Lung (tissue), 11 donors: ENCODE measurements at regions not wholly inside any gene's neighbourhood (a gene's known extent, or its start where the extent isn't known, plus 50 kb on each side); places are given as distances from the start of the nearest gene placed in this dataset.

Source experiments
- ATAC-seq: fragments of 200-7000 bp; cut with Tn5 transposase; one replicate; pipeline ENCODE4 v1.9.1; 2020; ENCODE audit warnings: moderate number of reproducible peaks; ENCODE audit not compliant: insufficient read depth, low FRiP score
- DNase-seq, 3 donors: peaks; one replicate each; pipeline ENCODE4 v3.0.0-alpha.2; 2013 to 2017
- H3K27ac ChIP-seq, 2 donors: one replicate each; pipeline ENCODE4 v1.5.1; 2013; ENCODE audit warnings: mild to moderate bottlenecking in 2 of 2, moderate library complexity in 2 of 2, control low read depth in 1 of 2, inconsistent platforms in 1 of 2, low read depth in 1 of 2, low read length in 1 of 2
- H3K27me3 ChIP-seq, 3 donors: one replicate each; pipeline ENCODE4 v1.5.1; 2013; ENCODE audit warnings: low read length in 2 of 3; ENCODE audit not compliant: control insufficient read depth in 3 of 3, insufficient read depth in 3 of 3
- H3K36me3 ChIP-seq, 4 donors: one replicate each; pipeline ENCODE4 v1.5.1; 2013; ENCODE audit warnings: low read length in 4 of 4, mild to moderate bottlenecking in 1 of 4, moderate library complexity in 1 of 4; ENCODE audit not compliant: control insufficient read depth in 4 of 4, insufficient read depth in 4 of 4
- H3K4me1 ChIP-seq, 5 donors: one replicate each; pipeline ENCODE4 v1.5.1; 2013; ENCODE audit warnings: low read length in 5 of 5, mild to moderate bottlenecking in 2 of 5, moderate library complexity in 1 of 5; ENCODE audit not compliant: control insufficient read depth in 5 of 5, insufficient read depth in 5 of 5
- H3K4me3 ChIP-seq: one replicate; pipeline ENCODE4 v1.5.1; 2013; ENCODE audit warnings: mild to moderate bottlenecking, control low read depth, moderate library complexity
- H3K9ac ChIP-seq, 2 donors: one replicate each; pipeline ENCODE4 v1.5.1; 2013; ENCODE audit warnings: low read length in 2 of 2, control low read depth in 1 of 2; ENCODE audit not compliant: insufficient read depth in 1 of 2
- H3K9me3 ChIP-seq, 4 donors: one replicate each; pipeline ENCODE4 v1.5.1; 2013; ENCODE audit warnings: low read length in 3 of 4, mild to moderate bottlenecking in 1 of 4, moderate library complexity in 1 of 4; ENCODE audit not compliant: control insufficient read depth in 4 of 4, insufficient read depth in 3 of 4
- CTCF ChIP-seq: IDR thresholded peaks from 2 replicates; pipeline ENCODE4 v1.5.1; 2012; ENCODE audit warnings: mild to moderate bottlenecking; ENCODE audit errors: control extremely low read depth, extremely low read depth
- WGBS, 2 donors: extraction: QIAGEN DNeasy Blood & Tissue Kit; methylation state at CpG; one replicate each; pipeline ENCODE4 v1.1.7; 2013; 5-methylcytosine and 5-hydroxymethylcytosine counted together
- donor health status: control.
- donor health status: control.
- donor health status: Bipolar disorder and iron deficiency.
- donor health status: healthy.
- donor health status: DM: yes; HTN: yes; CAD: no.

GRCh38 chr7:133185512-133185911 lies 67.4 kb upstream of the EXOC4 start:
- no peaks in the 10 kb centered on the region for H3K36me3 ChIP-seq
- H3K27me3 ChIP-seq, result no peaks in the 10 kb centered on the region
- H3K4me3 ChIP-seq, result no peak overlapping the region
- no peak for TF ChIP-seq CTCF
- H3K4me1 ChIP-seq, result peaks cover 0 to 2% (median 0%) of the 10 kb centered on the region in 5 donors
- H3K27ac ChIP-seq, result no peak overlapping the region
- ATAC-seq (no peak), DNase-seq (no peak)
- H3K9ac ChIP-seq, result no peak overlapping the region
- whole genome bisulfite sequencing, 2 donors, result 36 to 46% methylated on average over 1 of the region's 1 CpG
- peaks cover 0 to 2% (median 0%) of the 10 kb centered on the region in 4 donors for H3K9me3 ChIP-seq

- 77 to 78% methylated on average over 1 of the region's 1 CpG for WGBS, 2 donors
- Histone ChIP-seq H3K4me3 (no peak overlapping the region), H3K36me3 (no peaks in the 10 kb centered on the region), H3K27ac (no peak overlapping the region), H3K27me3 (no peaks in the 10 kb centered on the region), H3K9me3 (peaks cover 0 to 2% (median 0%) of the 10 kb centered on the region in 4 donors), H3K9ac (no peak overlapping the region), H3K4me1 (peaks cover 0 to 2% (median 0%) of the 10 kb centered on the region in 5 donors)
- ATAC-seq (no peak), DNase-seq (no peak)
- no peak for TF ChIP-seq CTCF
Observed at GRCh38 chr7:133186060-133186459, 66.8 kb upstream of the EXOC4 start.

- H3K36me3 ChIP-seq, result no peaks in the 10 kb centered on the region
- no peak for ATAC-seq
- H3K4me3 ChIP-seq, result no peak overlapping the region
Observed at GRCh38 chr7:133190172-133190528, 62.7 kb upstream of the EXOC4 start.

More at GRCh38 chr7:133190172-133190528, 62.7 kb upstream of the EXOC4 start:
- no peak for TF ChIP-seq CTCF
- H3K9me3 ChIP-seq, result peaks cover 0 to 7% (median under 1%) of the 10 kb centered on the region in 4 donors
- 94 to 97% methylated on average over 2 of the region's 2 CpGs for WGBS, 2 donors
- H3K27me3 ChIP-seq, result no peaks in the 10 kb centered on the region
- H3K9ac ChIP-seq, result no peak overlapping the region
- no peak overlapping the region for H3K27ac ChIP-seq
- no peaks in the 10 kb centered on the region for H3K4me1 ChIP-seq
- no peak for DNase-seq
